Nephron progenitor cell (in vitro differentiated cells): ENCODE measurements at regions not wholly inside any gene's neighbourhood (a gene's known extent, or its start where the extent isn't known, plus 50 kb on each side); places are given as distances from the start of the nearest gene placed in this dataset.

Experiments
- DNase-seq: peaks from one replicate; pipeline ENCODE4 v3.0.0; 2021
- H3K27ac Mint-ChIP-seq: 2 replicates; pipeline ENCODE4 v1.8.0; 2021; ENCODE audit warnings: mild to moderate bottlenecking, moderate library complexity, mixed read lengths
- H3K27me3 Mint-ChIP-seq: 2 replicates; pipeline ENCODE4 v1.8.0; 2021; ENCODE audit warnings: mild to moderate bottlenecking, low read depth, mixed read lengths; ENCODE audit not compliant: poor library complexity
- H3K36me3 Mint-ChIP-seq: 2 replicates; pipeline ENCODE4 v1.8.0; 2021; ENCODE audit warnings: low read depth, mixed read lengths
- H3K4me1 Mint-ChIP-seq: 2 replicates; pipeline ENCODE4 v1.8.0; 2021; ENCODE audit warnings: mixed read lengths
- H3K4me3 Mint-ChIP-seq: 2 replicates; pipeline ENCODE4 v1.8.0; 2021; ENCODE audit warnings: mild to moderate bottlenecking, moderate library complexity, mixed read lengths
- H3K9me3 Mint-ChIP-seq: 2 replicates; pipeline ENCODE4 v1.8.0; 2021; ENCODE audit warnings: mild to moderate bottlenecking, moderate library complexity, mixed read lengths
- CTCF ChIP-seq: fragments of 200-600 bp; sonication (generic); IDR thresholded peaks from 2 replicates; pipeline ENCODE4 v1.5.0; 2021; ENCODE audit warnings: antibody characterized with exemption

DNA sequence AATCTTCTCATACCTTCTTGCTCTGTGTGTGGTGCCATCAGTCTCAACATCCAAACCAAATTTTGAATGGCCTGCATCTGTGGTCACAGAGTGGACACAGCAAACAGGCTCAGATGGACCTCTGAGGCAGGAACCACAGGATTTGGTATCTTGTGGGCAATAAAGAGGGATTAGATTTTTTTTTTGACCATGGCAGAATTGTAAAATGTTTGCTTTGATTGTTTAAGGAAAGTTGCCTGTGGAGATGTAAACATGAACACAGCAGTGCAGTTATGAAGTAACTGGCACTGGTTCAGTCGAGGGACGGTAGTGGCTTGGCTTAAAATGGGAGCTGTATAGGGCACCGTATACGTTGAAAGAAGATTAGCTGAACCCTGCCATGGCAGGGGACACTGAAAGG, 464.7 kb downstream of the SH2D4B start:
- H3K4me3 Mint-ChIP-seq: no peak overlapping the region
- peaks cover 3% of the 10 kb centered on the region for H3K27me3 Mint-ChIP-seq
- H3K27ac Mint-ChIP-seq: no peak overlapping the region
- H3K9me3 Mint-ChIP-seq: no peaks in the 10 kb centered on the region
- no peaks in the 10 kb centered on the region for H3K4me1 Mint-ChIP-seq
- H3K36me3 Mint-ChIP-seq: no peaks in the 10 kb centered on the region
- no peak for TF ChIP-seq CTCF
- DNase-seq: no peak

GRCh38 chr10:81007872-81008271, 470.2 kb downstream of the SH2D4B start:
- no peak overlapping the region for H3K27ac Mint-ChIP-seq
- TF ChIP-seq CTCF: no peak
- DNase-seq: no peak
- H3K36me3 Mint-ChIP-seq: no peaks in the 10 kb centered on the region
- H3K9me3 Mint-ChIP-seq: no peaks in the 10 kb centered on the region
- no peak overlapping the region for H3K4me3 Mint-ChIP-seq
- no peaks in the 10 kb centered on the region for H3K4me1 Mint-ChIP-seq
- H3K27me3 Mint-ChIP-seq: no peaks in the 10 kb centered on the region

GRCh38 chr10:81008726-81009125, 471.0 kb downstream of the SH2D4B start:
- no peaks in the 10 kb centered on the region for H3K9me3 Mint-ChIP-seq
- H3K4me1 Mint-ChIP-seq: no peaks in the 10 kb centered on the region
- no peak for DNase-seq
- H3K36me3 Mint-ChIP-seq: no peaks in the 10 kb centered on the region
- H3K27ac Mint-ChIP-seq: no peak overlapping the region
- H3K4me3 Mint-ChIP-seq: no peak overlapping the region
- TF ChIP-seq CTCF: no peak
- H3K27me3 Mint-ChIP-seq: no peaks in the 10 kb centered on the region

- no peak for TF ChIP-seq CTCF
- H3K36me3 Mint-ChIP-seq: no peaks in the 10 kb centered on the region
- H3K4me1 Mint-ChIP-seq: no peaks in the 10 kb centered on the region
Measured at GRCh38 chr10:81009296-81009695, 471.6 kb downstream of the SH2D4B start.

GRCh38 chr10:81013771-81014170, 476.1 kb downstream of the SH2D4B start:
- H3K4me1 Mint-ChIP-seq: peaks cover 3% of the 10 kb centered on the region
- no peak for TF ChIP-seq CTCF
- H3K27me3 Mint-ChIP-seq: no peaks in the 10 kb centered on the region
- DNase-seq: no peak
- peak overlapping the region; percentile 13 for H3K27ac Mint-ChIP-seq
- no peak overlapping the region for H3K4me3 Mint-ChIP-seq
- H3K9me3 Mint-ChIP-seq: peaks cover 6% of the 10 kb centered on the region
- peaks cover 6% of the 10 kb centered on the region for H3K36me3 Mint-ChIP-seq

More at GRCh38 chr10:81009296-81009695, 471.6 kb downstream of the SH2D4B start:
- Mint-ChIP-seq H3K4me3 (no peak overlapping the region), H3K27me3 (no peaks in the 10 kb centered on the region), H3K9me3 (no peaks in the 10 kb centered on the region), H3K27ac (no peak overlapping the region)
- no peak for DNase-seq

DNA sequence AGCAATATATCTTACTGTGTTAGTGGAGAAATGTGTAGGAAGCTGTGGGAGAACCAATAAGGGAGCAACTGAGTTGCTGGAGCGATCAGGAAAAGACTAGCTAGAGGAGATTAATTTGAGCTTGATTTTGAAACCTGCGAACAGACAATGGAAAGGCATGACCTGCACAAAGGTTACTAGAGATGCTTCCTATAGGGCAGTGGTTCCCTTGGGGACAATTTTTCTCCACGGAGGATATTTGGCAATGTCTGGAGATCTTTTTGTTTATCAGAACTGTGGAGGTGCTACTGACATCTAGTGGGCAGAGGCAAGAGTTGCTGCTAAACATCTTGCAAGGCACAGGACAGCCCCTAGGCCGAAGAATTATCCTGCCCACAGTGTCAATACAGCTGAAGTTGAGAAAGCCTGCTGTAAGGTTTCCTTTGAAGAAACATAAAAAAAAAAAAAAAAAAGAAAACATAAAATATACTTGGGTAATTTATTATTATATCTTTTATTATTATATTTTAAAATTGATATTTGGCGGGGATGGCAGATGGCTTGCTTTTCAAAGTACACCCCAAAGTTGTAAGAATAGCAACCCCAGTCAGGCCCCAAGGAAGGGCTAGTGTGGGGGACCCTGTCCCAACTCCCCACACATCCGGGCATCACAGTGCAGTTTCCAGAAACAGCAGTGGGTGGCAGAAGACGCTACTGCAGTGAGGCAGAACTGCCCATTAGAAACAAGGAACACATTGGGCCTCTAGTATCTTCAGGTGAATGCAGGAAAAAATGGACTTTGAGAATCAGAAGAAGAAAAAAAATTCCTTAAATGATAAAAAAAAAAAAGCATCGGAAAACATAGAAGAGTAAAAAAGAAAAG, 481.6 kb downstream of the SH2D4B start:
- Mint-ChIP-seq H3K4me3 (no peak overlapping the region), H3K27me3 (no peaks in the 10 kb centered on the region), H3K27ac (no peak overlapping the region), H3K9me3 (peaks cover 21% of the 10 kb centered on the region), H3K4me1 (peaks cover 7% of the 10 kb centered on the region), H3K36me3 (peaks cover 6% of the 10 kb centered on the region)
- peak; percentile 55 for TF ChIP-seq CTCF
- peak; percentile 31 for DNase-seq
